Smooth muscle cell (in vitro differentiated cells): ENCODE measurements at regions not wholly inside any gene's neighbourhood (a gene's known extent, or its start where the extent isn't known, plus 50 kb on each side); places are given as distances from the start of the nearest gene placed in this dataset.

Source experiments
- DNase-seq: peaks from one replicate; lab custom pipeline; 2025; ENCODE audit not compliant: unreplicated experiment; lab: John Stamatoyannopoulos, UW
- H2AFZ ChIP-seq: fragments of 200-600 bp; sonication (generic); 2 replicates; pipeline ENCODE4 v1.6.0; 2016; ENCODE audit warnings: antibody characterized with exemption, low read depth, mild to moderate bottlenecking
- H3F3A ChIP-seq: fragments of 200-600 bp; sonication (generic); 2 replicates; pipeline ENCODE4 v1.6.0; 2017; ENCODE audit warnings: antibody characterized with exemption, low read depth
- H3K27ac ChIP-seq: fragments of 200-600 bp; sonication (generic); 2 replicates; pipeline ENCODE4 v1.5.1; 2016; ENCODE audit warnings: low read depth, mild to moderate bottlenecking
- H3K27me3 ChIP-seq: fragments of 200-600 bp; sonication (generic); 2 replicates; pipeline ENCODE4 v1.6.1; 2016; ENCODE audit warnings: low read depth, mild to moderate bottlenecking
- H3K36me3 ChIP-seq: fragments of 200-600 bp; sonication (generic); 2 replicates; pipeline ENCODE4 v1.5.1; 2016; ENCODE audit warnings: low read depth
- H3K4me1 ChIP-seq: fragments of 200-600 bp; sonication (generic); 2 replicates; pipeline ENCODE4 v1.5.1; 2016; ENCODE audit warnings: low read depth
- H3K4me2 ChIP-seq: fragments of 200-600 bp; sonication (generic); 2 replicates; pipeline ENCODE4 v1.6.0; 2016; ENCODE audit warnings: mild to moderate bottlenecking
- H3K4me3 ChIP-seq: fragments of 200-600 bp; sonication (generic); 2 replicates; pipeline ENCODE4 v1.5.1; 2016; ENCODE audit warnings: mild to moderate bottlenecking
- H3K79me2 ChIP-seq: fragments of 200-600 bp; sonication (generic); 2 replicates; pipeline ENCODE4 v1.6.0; 2016; ENCODE audit warnings: low read depth, mild to moderate bottlenecking
- H3K9ac ChIP-seq: fragments of 200-600 bp; sonication (generic); 2 replicates; pipeline ENCODE4 v1.6.0; 2016; ENCODE audit warnings: low read depth
- H3K9me3 ChIP-seq: fragments of 200-600 bp; sonication (generic); replicated peaks from 2 replicates; pipeline ENCODE4 v1.5.1; 2016; ENCODE audit warnings: low read depth
- H4K20me1 ChIP-seq: fragments of 200-600 bp; sonication (generic); 2 replicates; pipeline ENCODE4 v1.6.0; 2016; ENCODE audit warnings: low read depth
- CTCF ChIP-seq: fragments of 200-600 bp; sonication (generic); IDR thresholded peaks from 2 replicates; pipeline ENCODE4 v1.5.1; 2017; ENCODE audit warnings: borderline replicate concordance, mild to moderate bottlenecking, antibody characterized with exemption; ENCODE audit not compliant: insufficient read depth, poor library complexity, severe bottlenecking
- WGBS: methylation state at CpG from one replicate; pipeline ENCODE4 v1.1.7; 2016; ENCODE audit warnings: low lambda C conversion rate; 5-methylcytosine and 5-hydroxymethylcytosine counted together

- Histone ChIP-seq H3K4me2 (no peak overlapping the region), H3K9me3 (no peaks in the 10 kb centered on the region), H3K9ac (no peak overlapping the region), H3K27me3 (no peaks in the 10 kb centered on the region), H3K4me3 (no peak overlapping the region), H3K4me1 (no peaks in the 10 kb centered on the region), H3K79me2 (no peaks in the 10 kb centered on the region), H4K20me1 (no peaks in the 10 kb centered on the region), H3K36me3 (no peaks in the 10 kb centered on the region), H2AFZ (no peak overlapping the region), H3K27ac (no peak overlapping the region), H3F3A (no peaks in the 10 kb centered on the region)
- TF ChIP-seq CTCF, result no peak
- 94% methylated on average over 2 of the region's 2 CpGs for WGBS
- DNase-seq, result no peak
Measured at GRCh38 chr4:176868676-176869075, 76.0 kb upstream of the VEGFC start.

- Histone ChIP-seq H3K36me3 (no peaks in the 10 kb centered on the region), H3K9me3 (no peaks in the 10 kb centered on the region), H3K4me1 (no peaks in the 10 kb centered on the region), H3K79me2 (no peaks in the 10 kb centered on the region), H3K4me3 (no peak overlapping the region), H3F3A (no peaks in the 10 kb centered on the region), H2AFZ (peak overlapping the region; percentile 21), H3K4me2 (no peak overlapping the region), H3K27ac (no peak overlapping the region), H4K20me1 (no peaks in the 10 kb centered on the region), H3K9ac (no peak overlapping the region), H3K27me3 (no peaks in the 10 kb centered on the region)
- no peak for TF ChIP-seq CTCF
- no peak for DNase-seq
- WGBS, result 80% methylated on average over 3 of the region's 3 CpGs
Measured at GRCh38 chr4:176872461-176872860, 79.7 kb upstream of the VEGFC start.

- H3K27me3 ChIP-seq, result no peaks in the 10 kb centered on the region
- H3K36me3 ChIP-seq, result no peaks in the 10 kb centered on the region
- WGBS, result 88% methylated on average over 10 of the region's 10 CpGs
- no peaks in the 10 kb centered on the region for H3K4me1 ChIP-seq
- H3F3A ChIP-seq, result no peaks in the 10 kb centered on the region
- no peak overlapping the region for H3K27ac ChIP-seq
- H3K9me3 ChIP-seq, result no peaks in the 10 kb centered on the region
- DNase-seq, result no peak
- H4K20me1 ChIP-seq, result no peaks in the 10 kb centered on the region
- no peak overlapping the region for H3K4me3 ChIP-seq
- no peaks in the 10 kb centered on the region for H3K79me2 ChIP-seq
- H3K9ac ChIP-seq, result no peak overlapping the region
- no peak for TF ChIP-seq CTCF
- no peak overlapping the region for H3K4me2 ChIP-seq
- H2AFZ ChIP-seq, result peak overlapping the region; percentile 17
Measured at GRCh38 chr4:176874721-176875445, 82.2 kb upstream of the VEGFC start.

GRCh38 chr4:176875446-176875930 is 82.8 kb upstream of the VEGFC start:
- H3K27me3 ChIP-seq, result no peaks in the 10 kb centered on the region
- peak overlapping the region; percentile 17 for H2AFZ ChIP-seq
- no peaks in the 10 kb centered on the region for H3F3A ChIP-seq
- 52% methylated on average over 2 of the region's 2 CpGs for WGBS
- no peak for TF ChIP-seq CTCF
- H4K20me1 ChIP-seq, result no peaks in the 10 kb centered on the region
- H3K36me3 ChIP-seq, result no peaks in the 10 kb centered on the region
- no peak overlapping the region for H3K27ac ChIP-seq
- H3K4me3 ChIP-seq, result no peak overlapping the region
- no peak for DNase-seq
- H3K79me2 ChIP-seq, result no peaks in the 10 kb centered on the region
- no peak overlapping the region for H3K4me2 ChIP-seq
- no peak overlapping the region for H3K9ac ChIP-seq
- H3K4me1 ChIP-seq, result no peaks in the 10 kb centered on the region
- H3K9me3 ChIP-seq, result no peaks in the 10 kb centered on the region
